HEK293 (cell line): ENCODE measurements at regions not wholly inside any gene's neighbourhood (a gene's known extent, or its start where the extent isn't known, plus 50 kb on each side); places are given as distances from the start of the nearest gene placed in this dataset.
A peak's percentile ranks its signal among the peaks of the same experiment; 100 is the strongest.

ENCODE experiments used
- CTCF ChIA-PET: fragments of 350-600 bp; formaldehyde crosslinking; extraction: SDS; loops from one replicate; lab custom pipeline; 2021; ENCODE audit warnings: antibody characterized with exemption; lab: Yijun Ruan, JAX
- POLR2A ChIA-PET: fragments of 300-600 bp; formaldehyde crosslinking; extraction: SDS; loops from one replicate; lab custom pipeline; 2020; ENCODE audit warnings: antibody characterized with exemption, inconsistent platforms; lab: Yijun Ruan, JAX
- H3K27ac ChIP-seq: fragments of 200-500 bp; sonication (Bioruptor generic); 2 replicates; pipeline ENCODE4 v1.5.1; 2014; ENCODE audit warnings: low read depth, low read length, control low read depth, inconsistent platforms; ENCODE audit errors: extremely low read depth
- H3K36me3 ChIP-seq, 2 experiments: fragments of 200-500 bp in 1 of 2; sonication (Bioruptor generic) in 1 of 2; 1 replicate in 1 of 2; 2 replicates in 1 of 2; pipeline ENCODE4 v1.5.1; 2014 to 2017; ENCODE audit warnings: inconsistent platforms in 2 of 2, low read length in 2 of 2; ENCODE audit not compliant: control insufficient read depth in 2 of 2, insufficient read depth in 1 of 2
- H3K4me1 ChIP-seq: fragments of 200-500 bp; sonication (Bioruptor generic); 2 replicates; pipeline ENCODE4 v1.5.1; 2014; ENCODE audit warnings: mild to moderate bottlenecking, low read length, inconsistent platforms; ENCODE audit not compliant: control insufficient read depth, insufficient read depth
- H3K4me3 ChIP-seq: 2 replicates; pipeline ENCODE4 v1.5.1; 2011; ENCODE audit warnings: low read depth, mild to moderate bottlenecking, control low read depth, low read length, moderate library complexity
- H3K9me3 ChIP-seq: fragments of 200-500 bp; sonication (Bioruptor generic); 2 replicates; pipeline ENCODE4 v1.5.1; 2014; ENCODE audit warnings: low read depth, low read length, inconsistent platforms; ENCODE audit not compliant: control insufficient read depth, insufficient read depth
- AEBP2 ChIP-seq: fragments of 450-650 bp; formaldehyde crosslinking; IDR thresholded peaks from 2 replicates; pipeline ENCODE4 v1.5.1; 2016; ENCODE audit warnings: missing biosample characterization, missing genetic modification characterization, borderline replicate concordance
- ATF2 ChIP-seq: fragments of 450-650 bp; formaldehyde crosslinking; IDR thresholded peaks from 2 replicates; pipeline ENCODE4 v1.5.1; 2016; ENCODE audit warnings: missing biosample characterization, missing genetic modification characterization, low read depth
- BCL11A ChIP-seq: fragments of 450-650 bp; formaldehyde crosslinking; IDR thresholded peaks from 2 replicates; pipeline ENCODE4 v1.5.1; 2016; ENCODE audit warnings: low read depth, missing biosample characterization, missing genetic modification characterization
- GLI4 ChIP-seq: fragments of 450-650 bp; formaldehyde crosslinking; IDR thresholded peaks from 2 replicates; pipeline ENCODE4 v1.5.1; 2016; ENCODE audit warnings: missing biosample characterization, missing genetic modification characterization
- GLIS2 ChIP-seq: fragments of 450-650 bp; formaldehyde crosslinking; IDR thresholded peaks from 2 replicates; pipeline ENCODE4 v1.5.1; 2016; ENCODE audit warnings: missing biosample characterization, missing genetic modification characterization
- HOXC10 ChIP-seq: sonication (generic); formaldehyde crosslinking; IDR thresholded peaks from 2 replicates; pipeline ENCODE4 v1.8.1; 2023; ENCODE audit warnings: mild to moderate bottlenecking, missing genetic modification reagents
- TCF7L2 ChIP-seq: IDR thresholded peaks from 2 replicates; pipeline ENCODE4 v1.6.1; 2011; ENCODE audit warnings: low read depth, mild to moderate bottlenecking, inconsistent platforms, low read length, moderate library complexity, borderline replicate concordance
- ZNF394 ChIP-seq: fragments of 450-650 bp; formaldehyde crosslinking; IDR thresholded peaks from 2 replicates; pipeline ENCODE4 v1.5.1; 2016; ENCODE audit warnings: missing biosample characterization, missing genetic modification characterization, mild to moderate bottlenecking, moderate library complexity, borderline replicate concordance
- ZNF518A ChIP-seq: fragments of 450-650 bp; formaldehyde crosslinking; conservative IDR thresholded peaks from 2 replicates; pipeline ENCODE4 v1.5.1; 2016; ENCODE audit warnings: low read depth, missing biosample characterization, missing genetic modification characterization
- ZNF558 ChIP-seq: fragments of 450-650 bp; formaldehyde crosslinking; IDR thresholded peaks from 2 replicates; pipeline ENCODE4 v1.5.1; 2016; ENCODE audit warnings: missing biosample characterization, missing genetic modification characterization
- ZNF560 ChIP-seq: fragments of 450-650 bp; formaldehyde crosslinking; IDR thresholded peaks from 2 replicates; pipeline ENCODE4 v1.5.1; 2017; ENCODE audit warnings: missing biosample characterization, missing genetic modification characterization, borderline replicate concordance
- ZNF624 ChIP-seq: fragments of 450-650 bp; formaldehyde crosslinking; IDR thresholded peaks from 2 replicates; pipeline ENCODE4 v1.5.1; 2017; ENCODE audit warnings: missing biosample characterization, missing genetic modification characterization
- ZNF654 ChIP-seq: fragments of 450-650 bp; formaldehyde crosslinking; IDR thresholded peaks from 2 replicates; pipeline ENCODE4 v1.5.1; 2016; ENCODE audit warnings: low read depth, missing biosample characterization, missing genetic modification characterization
- ZNF664 ChIP-seq: fragments of 450-650 bp; formaldehyde crosslinking; IDR thresholded peaks from 2 replicates; pipeline ENCODE4 v1.5.1; 2016; ENCODE audit warnings: missing biosample characterization, missing genetic modification characterization
- ZNF692 ChIP-seq: fragments of 450-650 bp; formaldehyde crosslinking; IDR thresholded peaks from 2 replicates; pipeline ENCODE4 v1.5.1; 2016; ENCODE audit warnings: missing biosample characterization, missing genetic modification characterization
- ZNF747 ChIP-seq: fragments of 450-650 bp; formaldehyde crosslinking; IDR thresholded peaks from 2 replicates; pipeline ENCODE4 v1.5.1; 2016; ENCODE audit warnings: missing biosample characterization, missing genetic modification characterization
- TF ChIP-seq, protein P1 (sequence below): fragments of 450-650 bp; formaldehyde crosslinking; IDR thresholded peaks from 2 replicates; pipeline ENCODE4 v1.5.1; 2016; ENCODE audit warnings: missing biosample characterization, missing genetic modification characterization

DNA sequence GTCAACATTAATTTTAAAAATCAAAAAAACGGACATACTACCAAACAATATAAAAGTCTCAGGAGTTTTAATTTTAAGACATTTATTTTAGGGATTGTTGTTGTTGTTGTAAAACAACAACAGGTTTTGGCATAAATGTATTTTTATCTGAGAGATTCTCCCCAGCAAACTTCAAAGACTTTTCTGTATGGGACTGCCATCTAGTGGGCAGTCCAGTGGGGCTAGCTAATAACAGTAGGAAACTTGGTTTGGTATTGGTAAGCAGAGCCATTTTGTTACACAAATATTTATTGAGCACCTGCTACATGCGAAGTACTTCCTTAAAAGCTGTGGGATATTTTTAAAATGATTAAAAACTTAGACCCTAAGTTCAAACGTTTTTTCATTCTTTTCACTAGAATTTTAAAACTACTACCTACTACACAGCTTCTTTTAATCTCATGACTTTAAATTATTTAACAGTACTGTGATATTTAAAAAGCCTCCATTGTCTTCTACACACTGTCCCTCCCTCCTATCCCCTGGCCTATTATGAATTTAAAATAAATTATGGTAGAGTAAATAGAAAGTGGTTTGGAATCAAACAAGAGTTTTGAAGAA lies 1028.4 kb upstream of the INTU start:
- CTCF ChIA-PET = interaction anchor here (0.9 to 1.8 kb wide), 5 partner anchors 13 to 1297 kb away, joined by 3 read pairs; no protein-coding TSS in a partner anchor
- TF ChIP-seq ZNF654 (tag by site-specific recombination) (peak; percentile 66), HOXC10 (CRISPR knock-in tag) (no peak), BCL11A (tag by site-specific recombination) (no peak), ATF2 (tag by site-specific recombination) (no peak), ZNF558 (tag by site-specific recombination) (no peak), ZNF692 (tag by site-specific recombination) (no peak), TCF7L2 (peak; percentile 30; the same call in 1 of the 2 replicates), ZNF624 (tag by site-specific recombination) (no peak), ZNF747 (tag by site-specific recombination) (no peak), ZNF560 (tag by site-specific recombination) (no peak)
- TF ChIP-seq, protein P1, sequence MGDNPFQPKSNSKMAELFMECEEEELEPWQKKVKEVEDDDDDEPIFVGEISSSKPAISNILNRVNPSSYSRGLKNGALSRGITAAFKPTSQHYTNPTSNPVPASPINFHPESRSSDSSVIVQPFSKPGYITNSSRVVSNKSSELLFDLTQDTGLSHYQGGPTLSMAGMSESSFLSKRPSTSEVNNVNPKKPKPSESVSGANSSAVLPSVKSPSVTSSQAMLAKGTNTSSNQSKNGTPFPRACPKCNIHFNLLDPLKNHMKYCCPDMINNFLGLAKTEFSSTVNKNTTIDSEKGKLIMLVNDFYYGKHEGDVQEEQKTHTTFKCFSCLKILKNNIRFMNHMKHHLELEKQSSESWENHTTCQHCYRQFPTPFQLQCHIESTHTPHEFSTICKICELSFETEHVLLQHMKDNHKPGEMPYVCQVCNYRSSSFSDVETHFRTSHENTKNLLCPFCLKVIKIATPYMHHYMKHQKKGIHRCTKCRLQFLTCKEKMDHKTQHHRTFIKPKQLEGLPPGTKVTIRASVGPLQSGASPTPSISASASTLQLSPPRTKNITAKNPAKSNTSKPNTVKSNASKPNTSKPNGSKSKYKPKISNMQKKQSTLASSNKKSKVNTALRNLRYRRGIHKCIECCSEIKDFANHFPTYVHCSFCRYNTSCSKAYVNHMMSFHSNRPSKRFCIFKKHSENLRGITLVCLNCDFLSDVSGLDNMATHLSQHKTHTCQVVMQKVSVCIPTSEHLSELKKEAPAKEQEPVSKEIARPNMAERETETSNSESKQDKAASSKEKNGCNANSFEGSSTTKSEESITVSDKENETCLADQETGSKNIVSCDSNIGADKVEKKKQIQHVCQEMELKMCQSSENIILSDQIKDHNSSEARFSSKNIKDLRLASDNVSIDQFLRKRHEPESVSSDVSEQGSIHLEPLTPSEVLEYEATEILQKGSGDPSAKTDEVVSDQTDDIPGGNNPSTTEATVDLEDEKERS (tag by site-specific recombination) = no peak
- H3K9me3 ChIP-seq = no peaks in the 10 kb centered on the region
- no peak overlapping the region for H3K27ac ChIP-seq
- H3K4me1 ChIP-seq = no peaks in the 10 kb centered on the region
- POLR2A ChIA-PET = no interaction called here
- no peak overlapping the region for H3K4me3 ChIP-seq
- H3K36me3 ChIP-seq = no peaks in the 10 kb centered on the region

- ChIA-PET CTCF (no interaction called here), POLR2A (no interaction called here)
- TF ChIP-seq ATF2 (tag by site-specific recombination) (no peak), GLIS2 (tag by site-specific recombination) (no peak), GLI4 (tag by site-specific recombination) (no peak), ZNF664 (tag by site-specific recombination) (no peak), ZNF518A (tag by site-specific recombination) (no peak), AEBP2 (tag by site-specific recombination) (no peak), ZNF394 (tag by site-specific recombination) (no peak)
- Histone ChIP-seq H3K9me3 (no peaks in the 10 kb centered on the region), H3K27ac (no peak overlapping the region), H3K4me1 (no peaks in the 10 kb centered on the region), H3K36me3 (no peaks in the 10 kb centered on the region), H3K4me3 (no peak overlapping the region)
Measured at GRCh38 chr4:126610933-126611332, 1021.8 kb upstream of the INTU start.
